Neural progenitor cell (in vitro differentiated cells): ENCODE measurements at regions not wholly inside any gene's neighbourhood (a gene's known extent, or its start where the extent isn't known, plus 50 kb on each side); places are given as distances from the start of the nearest gene placed in this dataset.

Experiments
- DNase-seq: peaks from one replicate; pipeline ENCODE4 v3.0.0-alpha.2; 2016; ENCODE audit warnings: low spot score
- H2AFZ ChIP-seq: fragments of 200-600 bp; sonication (generic); replicated peaks from 2 replicates; pipeline ENCODE4 v1.6.1; 2016; ENCODE audit warnings: antibody characterized with exemption
- H3F3A ChIP-seq: fragments of 200-600 bp; sonication (generic); 2 replicates; pipeline ENCODE4 v1.6.1; 2016; ENCODE audit warnings: antibody characterized with exemption, low read depth
- H3K27ac ChIP-seq: fragments of 200-600 bp; sonication (generic); 2 replicates; pipeline ENCODE4 v1.5.1; 2016; ENCODE audit warnings: mild to moderate bottlenecking
- H3K27me3 ChIP-seq: fragments of 200-600 bp; sonication (generic); 2 replicates; pipeline ENCODE4 v1.6.1; 2016; ENCODE audit warnings: mild to moderate bottlenecking, moderate library complexity
- H3K36me3 ChIP-seq: fragments of 200-600 bp; sonication (generic); 2 replicates; pipeline ENCODE4 v1.5.1; 2016
- H3K4me1 ChIP-seq: fragments of 200-600 bp; sonication (generic); 2 replicates; pipeline ENCODE4 v1.6.1; 2016; ENCODE audit warnings: mixed run types
- H3K4me2 ChIP-seq: fragments of 200-600 bp; sonication (generic); 2 replicates; pipeline ENCODE4 v1.6.1; 2016
- H3K4me3 ChIP-seq: fragments of 200-600 bp; sonication (generic); 2 replicates; pipeline ENCODE4 v1.5.1; 2016
- H3K79me2 ChIP-seq: fragments of 200-600 bp; sonication (generic); 2 replicates; pipeline ENCODE4 v1.6.1; 2016; ENCODE audit warnings: low read depth
- H3K9ac ChIP-seq: fragments of 200-600 bp; sonication (generic); 2 replicates; pipeline ENCODE4 v1.6.1; 2016
- H3K9me3 ChIP-seq: fragments of 200-600 bp; sonication (generic); 2 replicates; pipeline ENCODE4 v1.5.1; 2016; ENCODE audit warnings: low read depth
- H4K20me1 ChIP-seq: fragments of 200-600 bp; sonication (generic); 2 replicates; pipeline ENCODE4 v1.6.1; 2016; ENCODE audit warnings: low read depth
- H3K27ac Mint-ChIP-seq: 3 replicates; pipeline ENCODE4 v1.8.0; 2021; ENCODE audit warnings: mixed read lengths
- H3K27me3 Mint-ChIP-seq: 2 replicates; pipeline ENCODE4 v1.8.0; 2022; ENCODE audit warnings: low read depth, mild to moderate bottlenecking, inconsistent platforms, moderate library complexity, mixed read lengths; ENCODE audit not compliant: insufficient read depth
- H3K36me3 Mint-ChIP-seq: 3 replicates; pipeline ENCODE4 v1.8.0; 2021; ENCODE audit warnings: mixed read lengths
- H3K4me1 Mint-ChIP-seq: 3 replicates; pipeline ENCODE4 v1.8.0; 2021; ENCODE audit warnings: mixed read lengths
- H3K4me3 Mint-ChIP-seq: 3 replicates; pipeline ENCODE4 v1.8.0; 2021; ENCODE audit warnings: mild to moderate bottlenecking, moderate library complexity, mixed read lengths
- H3K9me3 Mint-ChIP-seq: 3 replicates; pipeline ENCODE4 v1.8.0; 2020; ENCODE audit warnings: mixed read lengths
- EZH2 ChIP-seq: fragments of 200-600 bp; sonication (generic); IDR thresholded peaks from 2 replicates; pipeline ENCODE4 v1.6.1; 2017; ENCODE audit warnings: antibody characterized with exemption, mild to moderate bottlenecking, moderate library complexity
- EZH2phosphoT487 ChIP-seq: fragments of 200-600 bp; sonication (generic); IDR thresholded peaks from 2 replicates; pipeline ENCODE4 v1.6.1; 2017; ENCODE audit warnings: antibody characterized with exemption
- TF ChIP-seq, protein P1 (sequence below): fragments of 200-600 bp; sonication (generic); IDR thresholded peaks from 2 replicates; pipeline ENCODE4 v1.5.1; 2017; ENCODE audit warnings: antibody characterized with exemption, mild to moderate bottlenecking

- H3K4me1 Mint-ChIP-seq = no peaks in the 10 kb centered on the region
- no peaks in the 10 kb centered on the region for H3F3A ChIP-seq
- no peaks in the 10 kb centered on the region for H3K4me1 ChIP-seq
- H3K9ac ChIP-seq = no peak overlapping the region
- H3K9me3 Mint-ChIP-seq = no peaks in the 10 kb centered on the region
- no peak overlapping the region for H2AFZ ChIP-seq
- no peak for DNase-seq
- H3K27me3 Mint-ChIP-seq = no peaks in the 10 kb centered on the region
- H3K27ac ChIP-seq = no peak overlapping the region
- no peaks in the 10 kb centered on the region for H3K36me3 Mint-ChIP-seq
- TF ChIP-seq, protein P1, sequence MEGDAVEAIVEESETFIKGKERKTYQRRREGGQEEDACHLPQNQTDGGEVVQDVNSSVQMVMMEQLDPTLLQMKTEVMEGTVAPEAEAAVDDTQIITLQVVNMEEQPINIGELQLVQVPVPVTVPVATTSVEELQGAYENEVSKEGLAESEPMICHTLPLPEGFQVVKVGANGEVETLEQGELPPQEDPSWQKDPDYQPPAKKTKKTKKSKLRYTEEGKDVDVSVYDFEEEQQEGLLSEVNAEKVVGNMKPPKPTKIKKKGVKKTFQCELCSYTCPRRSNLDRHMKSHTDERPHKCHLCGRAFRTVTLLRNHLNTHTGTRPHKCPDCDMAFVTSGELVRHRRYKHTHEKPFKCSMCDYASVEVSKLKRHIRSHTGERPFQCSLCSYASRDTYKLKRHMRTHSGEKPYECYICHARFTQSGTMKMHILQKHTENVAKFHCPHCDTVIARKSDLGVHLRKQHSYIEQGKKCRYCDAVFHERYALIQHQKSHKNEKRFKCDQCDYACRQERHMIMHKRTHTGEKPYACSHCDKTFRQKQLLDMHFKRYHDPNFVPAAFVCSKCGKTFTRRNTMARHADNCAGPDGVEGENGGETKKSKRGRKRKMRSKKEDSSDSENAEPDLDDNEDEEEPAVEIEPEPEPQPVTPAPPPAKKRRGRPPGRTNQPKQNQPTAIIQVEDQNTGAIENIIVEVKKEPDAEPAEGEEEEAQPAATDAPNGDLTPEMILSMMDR = no peak
- no peak for TF ChIP-seq EZH2
- no peak for TF ChIP-seq EZH2phosphoT487
- H3K4me3 ChIP-seq = no peak overlapping the region
- no peaks in the 10 kb centered on the region for H3K79me2 ChIP-seq
- H3K27me3 ChIP-seq = no peaks in the 10 kb centered on the region
- no peaks in the 10 kb centered on the region for H3K9me3 ChIP-seq
- no peak overlapping the region for H3K4me3 Mint-ChIP-seq
- H3K27ac Mint-ChIP-seq = no peak overlapping the region
- H4K20me1 ChIP-seq = no peaks in the 10 kb centered on the region
- H3K4me2 ChIP-seq = no peak overlapping the region
- H3K36me3 ChIP-seq = no peaks in the 10 kb centered on the region
These were observed 74.9 kb downstream of the TTC32 start for GRCh38 chr2:19826874-19827273.

DNA sequence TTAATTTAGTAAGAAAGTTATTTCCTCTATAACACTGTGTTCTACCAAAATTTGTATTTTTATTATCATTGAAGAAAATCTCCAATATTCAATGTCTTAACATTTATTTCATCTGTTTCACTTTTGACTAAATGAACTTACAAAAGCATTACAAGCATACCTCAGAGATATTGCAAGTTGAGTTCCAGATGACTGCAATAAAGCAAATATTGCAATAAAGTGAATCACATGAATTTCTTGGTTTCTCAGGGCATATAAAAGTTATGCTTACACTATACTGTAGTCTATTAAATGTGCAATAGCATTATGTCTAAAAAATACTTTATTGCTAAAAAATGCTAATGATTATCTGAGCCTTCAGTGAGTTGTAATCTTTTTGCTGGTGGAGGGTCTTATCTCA lies 78.3 kb downstream of the TTC32 start:
- no peaks in the 10 kb centered on the region for H3K9me3 ChIP-seq
- Mint-ChIP-seq H3K4me3 (no peak overlapping the region), H3K4me1 (no peaks in the 10 kb centered on the region), H3K9me3 (no peaks in the 10 kb centered on the region), H3K27me3 (peaks cover 2% of the 10 kb centered on the region), H3K36me3 (no peaks in the 10 kb centered on the region), H3K27ac (no peak overlapping the region)
- no peaks in the 10 kb centered on the region for H4K20me1 ChIP-seq
- H3K4me1 ChIP-seq = no peaks in the 10 kb centered on the region
- TF ChIP-seq, protein P1 = no peak
- no peak for TF ChIP-seq EZH2
- TF ChIP-seq EZH2phosphoT487 = no peak
- H3K27me3 ChIP-seq = no peaks in the 10 kb centered on the region
- no peaks in the 10 kb centered on the region for H3F3A ChIP-seq
- H2AFZ ChIP-seq = no peak overlapping the region
- H3K36me3 ChIP-seq = no peaks in the 10 kb centered on the region
- H3K79me2 ChIP-seq = no peaks in the 10 kb centered on the region
- H3K9ac ChIP-seq = no peak overlapping the region
- no peak overlapping the region for H3K27ac ChIP-seq
- no peak overlapping the region for H3K4me3 ChIP-seq
- no peak overlapping the region for H3K4me2 ChIP-seq
- DNase-seq = no peak

DNA sequence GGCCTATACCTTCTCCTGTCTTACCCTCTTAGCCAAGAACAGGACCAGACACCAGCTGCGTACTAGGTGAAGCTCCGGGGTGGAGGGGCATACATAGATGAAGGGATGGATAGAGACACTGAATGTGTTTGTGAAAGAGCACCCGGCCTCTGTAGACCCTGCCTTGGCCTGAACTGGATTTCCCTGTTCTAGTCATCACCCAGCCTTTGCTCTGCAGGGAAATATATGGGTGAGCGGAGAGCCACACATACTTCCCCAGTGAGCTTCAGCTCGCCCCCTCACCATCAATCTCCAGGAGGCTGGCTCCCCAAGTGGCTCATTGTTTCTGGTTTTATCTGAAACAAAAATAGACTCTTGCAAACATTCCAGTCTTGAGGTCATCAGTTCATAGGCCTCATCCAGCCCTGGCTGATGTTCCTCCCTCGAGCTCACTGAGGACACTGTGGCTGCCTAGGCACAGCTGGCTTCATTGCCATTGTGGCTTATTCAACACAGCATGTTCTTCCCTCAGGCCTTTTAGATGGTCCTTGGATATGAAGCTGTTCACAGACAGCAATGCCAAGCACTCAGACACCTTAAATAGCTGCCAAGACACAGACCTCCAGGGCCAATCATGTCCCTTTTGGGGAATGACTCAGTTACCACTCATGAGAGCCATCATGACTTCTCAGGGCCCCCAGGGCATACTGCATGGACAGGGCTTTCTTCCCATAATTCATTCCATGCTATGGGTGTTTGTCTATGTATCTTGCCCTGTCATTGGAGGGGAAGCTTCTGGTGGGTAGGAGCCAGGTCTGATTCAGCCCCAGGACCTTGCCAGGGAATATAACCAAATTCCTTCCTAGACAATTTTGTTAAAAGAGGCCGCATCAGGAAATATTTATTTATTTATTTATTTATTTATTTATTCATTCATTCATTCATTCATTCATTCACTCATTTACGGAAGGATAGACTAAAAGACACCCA lies 82.4 kb downstream of the TTC32 start:
- TF ChIP-seq EZH2phosphoT487 (no peak), EZH2 (no peak)
- TF ChIP-seq, protein P1 = no peak
- Mint-ChIP-seq H3K9me3 (no peaks in the 10 kb centered on the region), H3K27me3 (peaks cover 8% of the 10 kb centered on the region), H3K4me1 (no peaks in the 10 kb centered on the region), H3K4me3 (no peak overlapping the region), H3K27ac (no peak overlapping the region), H3K36me3 (no peaks in the 10 kb centered on the region)
- no peak for DNase-seq
- H3K4me3 ChIP-seq = no peak overlapping the region
- no peaks in the 10 kb centered on the region for H3F3A ChIP-seq
- H3K27me3 ChIP-seq = no peaks in the 10 kb centered on the region
- no peak overlapping the region for H2AFZ ChIP-seq
- H3K9ac ChIP-seq = no peak overlapping the region
- no peaks in the 10 kb centered on the region for H3K36me3 ChIP-seq
- no peak overlapping the region for H3K27ac ChIP-seq
- H4K20me1 ChIP-seq = no peaks in the 10 kb centered on the region
- H3K4me1 ChIP-seq = no peaks in the 10 kb centered on the region
- no peaks in the 10 kb centered on the region for H3K79me2 ChIP-seq
- no peaks in the 10 kb centered on the region for H3K9me3 ChIP-seq
- no peak overlapping the region for H3K4me2 ChIP-seq
